Peyer's patch (tissue), 4 donors: ENCODE measurements at regions not wholly inside any gene's neighbourhood (a gene's known extent, or its start where the extent isn't known, plus 50 kb on each side); places are given as distances from the start of the nearest gene placed in this dataset.
"Not testable (repeated sequence)": the region's sequence is repeated elsewhere in the genome, so short reads cannot be mapped to it uniquely, and the experiment has no call there.

ENCODE experiments used
- POLR2A ChIP-seq, 2 donors: fragments of 450-650 bp; IDR thresholded peaks; one replicate each; pipeline ENCODE4 v1.5.1; 2017; ENCODE audit warnings: antibody characterized with exemption in 2 of 2, mild to moderate bottlenecking in 2 of 2, moderate library complexity in 2 of 2
- TF ChIP-seq, protein P1 (sequence below), 6 experiments: fragments of 450-650 bp in 4 of 6; fragments of 200-600 bp in 2 of 6; sonication (generic) in 1 of 6; IDR thresholded peaks; one replicate each; pipeline ENCODE4 v1.5.1; 2017 to 2019; ENCODE audit warnings: antibody characterized with exemption in 6 of 6, mild to moderate bottlenecking in 3 of 6, moderate library complexity in 1 of 6

DNA sequence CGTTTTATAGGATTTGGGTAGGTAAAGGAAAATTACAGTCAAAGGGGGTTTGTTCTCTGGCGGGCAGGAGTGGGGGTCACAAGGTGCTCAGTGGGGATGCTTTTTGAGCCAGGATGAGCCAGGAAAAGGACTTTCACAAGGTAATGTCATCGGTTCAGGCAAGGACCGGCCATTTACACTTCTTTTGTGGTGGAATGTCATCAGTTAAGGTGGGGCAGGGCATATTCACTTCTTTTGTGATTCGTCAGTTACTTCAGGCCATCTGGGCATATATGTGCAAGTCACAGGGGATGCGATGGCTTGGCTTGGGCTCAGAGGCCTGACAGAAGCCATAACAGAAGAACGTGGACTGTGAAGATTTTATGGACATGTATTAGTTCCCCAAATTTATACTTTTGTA, 65.6 kb upstream of the SRD5A3 start:
- TF ChIP-seq, protein P1, sequence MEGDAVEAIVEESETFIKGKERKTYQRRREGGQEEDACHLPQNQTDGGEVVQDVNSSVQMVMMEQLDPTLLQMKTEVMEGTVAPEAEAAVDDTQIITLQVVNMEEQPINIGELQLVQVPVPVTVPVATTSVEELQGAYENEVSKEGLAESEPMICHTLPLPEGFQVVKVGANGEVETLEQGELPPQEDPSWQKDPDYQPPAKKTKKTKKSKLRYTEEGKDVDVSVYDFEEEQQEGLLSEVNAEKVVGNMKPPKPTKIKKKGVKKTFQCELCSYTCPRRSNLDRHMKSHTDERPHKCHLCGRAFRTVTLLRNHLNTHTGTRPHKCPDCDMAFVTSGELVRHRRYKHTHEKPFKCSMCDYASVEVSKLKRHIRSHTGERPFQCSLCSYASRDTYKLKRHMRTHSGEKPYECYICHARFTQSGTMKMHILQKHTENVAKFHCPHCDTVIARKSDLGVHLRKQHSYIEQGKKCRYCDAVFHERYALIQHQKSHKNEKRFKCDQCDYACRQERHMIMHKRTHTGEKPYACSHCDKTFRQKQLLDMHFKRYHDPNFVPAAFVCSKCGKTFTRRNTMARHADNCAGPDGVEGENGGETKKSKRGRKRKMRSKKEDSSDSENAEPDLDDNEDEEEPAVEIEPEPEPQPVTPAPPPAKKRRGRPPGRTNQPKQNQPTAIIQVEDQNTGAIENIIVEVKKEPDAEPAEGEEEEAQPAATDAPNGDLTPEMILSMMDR (IDR thresholded peaks at IDR 0.05) = not testable (repeated sequence)
- TF ChIP-seq POLR2A (IDR thresholded peaks at IDR 0.05) = not testable (repeated sequence)
